ENCODE measurements at regions not wholly inside any gene's neighbourhood (a gene's known extent, or its start where the extent isn't known, plus 50 kb on each side); places are given as distances from the start of the nearest gene placed in this dataset.
"Not testable (repeated sequence)": the region's sequence is repeated elsewhere in the genome, so short reads cannot be mapped to it uniquely, and the experiment has no call there.

- TF ChIP-seq, protein P1, sequence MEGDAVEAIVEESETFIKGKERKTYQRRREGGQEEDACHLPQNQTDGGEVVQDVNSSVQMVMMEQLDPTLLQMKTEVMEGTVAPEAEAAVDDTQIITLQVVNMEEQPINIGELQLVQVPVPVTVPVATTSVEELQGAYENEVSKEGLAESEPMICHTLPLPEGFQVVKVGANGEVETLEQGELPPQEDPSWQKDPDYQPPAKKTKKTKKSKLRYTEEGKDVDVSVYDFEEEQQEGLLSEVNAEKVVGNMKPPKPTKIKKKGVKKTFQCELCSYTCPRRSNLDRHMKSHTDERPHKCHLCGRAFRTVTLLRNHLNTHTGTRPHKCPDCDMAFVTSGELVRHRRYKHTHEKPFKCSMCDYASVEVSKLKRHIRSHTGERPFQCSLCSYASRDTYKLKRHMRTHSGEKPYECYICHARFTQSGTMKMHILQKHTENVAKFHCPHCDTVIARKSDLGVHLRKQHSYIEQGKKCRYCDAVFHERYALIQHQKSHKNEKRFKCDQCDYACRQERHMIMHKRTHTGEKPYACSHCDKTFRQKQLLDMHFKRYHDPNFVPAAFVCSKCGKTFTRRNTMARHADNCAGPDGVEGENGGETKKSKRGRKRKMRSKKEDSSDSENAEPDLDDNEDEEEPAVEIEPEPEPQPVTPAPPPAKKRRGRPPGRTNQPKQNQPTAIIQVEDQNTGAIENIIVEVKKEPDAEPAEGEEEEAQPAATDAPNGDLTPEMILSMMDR (IDR thresholded peaks at IDR 0.05) = not testable (repeated sequence)
- TF ChIP-seq POLR2A (IDR thresholded peaks at IDR 0.05) = not testable (repeated sequence)
Observed at GRCh38 chr2:53112408-53112807, 655.2 kb upstream of the CHAC2 start.

Data from right lobe of liver (tissue), 4 donors.